GM18505 (cell line): ENCODE measurements at regions not wholly inside any gene's neighbourhood (a gene's known extent, or its start where the extent isn't known, plus 50 kb on each side); places are given as distances from the start of the nearest gene placed in this dataset.

ENCODE experiments used
- ATAC-seq: cut with Tn5 transposase; IDR thresholded peaks from one replicate; pipeline ENCODE4 v1.9.1; 2021; ENCODE audit not compliant: unreplicated experiment
- POLR2A ChIP-seq: IDR thresholded peaks from 4 replicates; pipeline ENCODE4 v1.6.1; 2011; ENCODE audit warnings: borderline replicate concordance; ENCODE audit not compliant: insufficient read depth, insufficient read length; ENCODE audit errors: extremely low read depth

DNA sequence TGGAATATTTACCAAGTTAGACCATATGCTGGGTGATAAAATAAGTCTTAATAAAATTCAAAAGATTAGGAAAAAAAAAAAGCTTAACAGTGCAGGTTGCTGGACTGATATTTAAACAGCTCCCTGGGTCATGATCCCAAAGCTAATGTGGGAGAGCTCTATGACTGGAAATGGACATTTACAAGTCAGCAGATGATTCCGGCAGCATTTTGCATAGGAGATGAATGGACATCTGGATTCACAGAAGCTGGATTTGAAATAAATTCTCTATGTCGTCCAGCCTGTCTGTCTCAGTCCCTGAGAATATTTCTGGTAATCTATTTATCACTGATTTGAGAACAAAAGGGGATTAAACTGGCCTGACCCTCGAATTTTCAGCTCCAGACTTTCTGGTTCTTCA lies 52.3 kb upstream of the KLHL25 start:
- TF ChIP-seq POLR2A = no peak
- no peak for ATAC-seq

DNA sequence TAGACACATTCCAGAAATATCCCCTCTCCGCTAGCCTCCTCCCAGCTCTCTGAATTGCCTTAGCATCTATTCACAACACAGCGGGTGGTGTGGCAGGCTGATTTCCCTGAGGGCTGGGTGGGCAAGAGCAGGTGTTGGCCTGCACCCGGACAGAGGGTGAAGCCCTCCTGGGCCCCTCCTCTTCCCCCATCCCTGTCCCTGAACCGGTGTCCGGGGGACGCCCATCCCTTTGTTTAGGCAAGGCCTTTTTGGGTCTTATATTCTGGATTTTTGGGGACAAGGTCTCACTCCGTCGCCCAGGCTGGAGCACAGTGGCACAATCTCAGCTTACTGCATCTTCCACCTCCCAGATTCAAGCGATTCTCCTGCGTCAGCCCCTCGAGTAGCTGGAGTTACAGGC lies 55.2 kb upstream of the KLHL25 start:
- no peak for TF ChIP-seq POLR2A
- ATAC-seq = no peak

GRCh38 chr15:85852969-85853368 lies 58.2 kb upstream of the KLHL25 start:
- no peak for ATAC-seq
- no peak for TF ChIP-seq POLR2A

DNA sequence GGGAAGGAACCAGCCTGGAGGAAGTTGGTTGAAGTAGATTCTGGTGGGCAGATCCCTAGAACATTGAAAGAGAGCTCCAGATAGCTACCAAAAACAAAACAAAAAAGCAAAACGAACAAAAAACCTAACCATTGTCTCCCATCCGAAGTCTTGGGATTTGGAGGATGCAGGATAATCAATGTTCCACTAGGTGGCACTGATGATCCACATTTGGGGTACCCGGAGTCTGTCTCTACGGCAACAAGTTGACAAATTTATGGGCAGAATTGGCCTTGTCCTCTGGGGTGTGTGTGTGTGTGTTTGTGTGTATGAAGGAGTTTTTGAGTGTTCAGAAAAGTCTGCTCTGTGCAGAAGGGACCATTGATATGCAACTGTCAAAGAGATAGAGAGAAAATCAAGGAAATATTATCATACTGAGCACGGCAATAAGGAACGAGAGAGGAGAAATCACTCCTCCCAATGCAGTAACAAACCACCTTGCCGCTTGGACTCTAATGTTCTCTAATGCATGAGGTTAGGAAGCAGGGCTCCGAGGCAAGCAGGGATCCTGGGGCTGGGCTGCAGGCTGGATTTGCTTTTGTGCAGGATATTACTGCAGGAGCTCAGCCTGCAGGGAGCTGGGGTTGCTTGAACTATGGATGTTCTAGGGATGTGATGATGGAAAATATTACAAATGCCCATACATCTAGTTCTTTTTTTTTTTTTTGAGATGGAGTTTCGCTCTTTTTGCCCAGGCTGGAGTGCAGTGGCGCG lies 59.8 kb upstream of the KLHL25 start:
- no peak for TF ChIP-seq POLR2A
- peak; percentile 47 for ATAC-seq

DNA sequence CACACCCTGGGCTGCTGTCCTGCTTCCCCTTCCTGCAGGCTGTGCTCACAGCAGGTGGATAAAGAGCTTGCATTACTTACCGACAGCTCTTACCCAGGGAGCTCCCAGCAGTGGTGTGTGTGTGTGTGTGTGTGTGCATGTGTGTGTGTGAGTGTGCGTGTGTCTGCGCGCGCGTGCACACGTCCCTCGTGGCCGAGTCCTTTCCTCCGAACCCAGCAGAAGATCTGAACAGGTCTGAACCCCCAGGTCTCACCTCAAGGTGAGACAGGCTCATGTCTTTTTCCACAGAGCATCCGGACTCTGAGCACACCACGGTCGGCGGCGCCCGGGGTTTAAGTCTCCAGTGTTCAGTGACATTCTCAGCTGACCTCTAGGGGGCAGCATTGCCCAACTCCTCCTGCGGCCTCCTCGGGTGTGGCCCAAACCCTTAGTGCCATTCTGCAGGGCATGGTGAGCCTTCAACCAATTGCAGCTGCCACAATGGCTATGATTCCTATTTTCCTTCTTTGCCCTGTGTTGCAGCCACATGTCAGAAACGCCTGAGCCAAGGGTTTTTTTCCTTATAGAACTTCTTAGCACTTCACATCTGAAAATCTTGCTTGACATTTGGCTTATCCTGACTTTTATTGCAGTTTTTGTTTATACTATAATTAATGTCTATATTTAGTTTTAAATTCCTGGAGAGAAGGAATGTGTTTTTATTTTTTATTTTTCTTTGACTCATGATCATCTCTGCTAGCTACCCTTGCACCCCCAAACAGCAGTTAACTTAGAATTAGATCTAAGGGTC lies 64.1 kb upstream of the KLHL25 start:
- no peak for TF ChIP-seq POLR2A
- ATAC-seq = peak; percentile 96

DNA sequence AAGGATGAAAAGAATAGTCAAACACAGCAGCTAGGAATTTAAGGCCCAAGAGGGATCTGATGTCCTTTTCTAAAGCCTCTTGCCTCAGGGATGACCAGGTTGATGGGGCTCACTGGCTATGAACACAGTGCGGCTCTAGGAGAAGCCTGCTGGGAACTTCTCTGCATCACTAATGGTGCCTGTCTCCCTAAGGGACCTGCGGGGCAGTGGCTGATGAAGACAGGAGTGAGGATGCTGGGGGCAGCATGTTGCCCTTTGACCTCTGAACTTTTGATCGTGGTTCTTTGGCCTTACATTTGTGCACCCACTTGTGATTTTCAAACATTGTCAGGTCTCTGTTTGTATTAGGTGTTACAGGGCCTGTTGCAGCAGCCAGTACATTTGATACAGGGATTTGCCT lies 64.9 kb upstream of the KLHL25 start:
- TF ChIP-seq POLR2A = no peak

DNA sequence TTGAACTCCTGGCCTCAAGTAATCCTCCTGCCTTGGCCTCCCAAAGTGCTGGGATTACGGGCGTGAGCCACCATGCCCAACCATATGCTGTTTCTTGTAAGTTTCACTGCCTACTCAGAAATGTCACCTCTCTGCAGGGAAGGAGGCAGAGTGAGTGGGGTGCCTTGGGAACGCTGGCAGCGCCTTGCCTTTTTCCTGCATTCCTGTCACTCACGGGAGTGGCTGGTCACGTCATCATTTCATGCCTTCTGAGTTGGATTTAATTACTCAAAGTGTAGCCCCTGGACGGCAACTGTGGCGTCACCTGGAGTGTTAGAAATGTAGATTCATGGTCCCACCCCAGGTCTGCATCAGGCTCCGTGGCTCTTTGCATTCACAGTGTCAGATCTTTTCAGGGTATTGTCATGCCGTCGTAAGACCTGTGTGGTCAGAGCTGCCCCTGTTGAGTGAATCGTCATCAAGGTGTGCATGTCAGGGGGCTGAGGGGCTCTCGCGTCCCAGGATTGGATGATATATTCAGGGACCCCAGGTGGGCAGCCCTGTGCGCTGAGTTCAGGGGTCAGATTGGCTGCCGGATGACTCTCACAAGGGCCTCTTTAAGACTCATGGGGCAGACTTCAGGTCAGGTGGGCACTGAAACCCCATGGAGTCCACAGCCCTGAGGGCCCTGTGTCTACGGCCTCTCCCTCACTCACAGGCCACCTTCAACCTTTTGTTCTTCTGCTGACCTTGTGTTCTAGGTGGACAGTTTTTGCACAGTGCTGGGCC lies 65.9 kb upstream of the KLHL25 start:
- TF ChIP-seq POLR2A = no peak
- no peak for ATAC-seq

More for the DNA sequence above, 64.9 kb upstream of the KLHL25 start:
- no peak for ATAC-seq

GRCh38 chr15:85865070-85865684 lies 70.5 kb upstream of the KLHL25 start:
- no peak for ATAC-seq
- TF ChIP-seq POLR2A = no peak

DNA sequence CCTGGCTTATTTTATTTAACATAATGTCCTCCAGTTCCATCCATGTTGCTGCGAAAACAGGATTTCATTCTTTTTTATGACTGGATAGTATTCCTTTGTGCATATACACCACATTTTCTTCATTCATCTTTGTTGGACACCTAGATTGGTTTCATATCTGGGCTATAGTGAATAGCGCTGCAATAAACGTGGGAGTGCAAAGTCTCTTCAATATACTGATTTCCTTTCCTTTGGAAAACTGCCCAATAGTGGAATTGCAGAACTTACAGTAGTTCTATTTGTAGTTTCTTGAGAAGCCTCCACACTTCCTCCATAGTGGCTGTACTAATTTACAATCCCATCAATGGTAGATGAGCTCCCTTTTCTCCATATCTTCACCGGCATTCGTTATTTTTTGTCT lies 72.5 kb upstream of the KLHL25 start:
- TF ChIP-seq POLR2A = no peak
- ATAC-seq = no peak

- no peak for ATAC-seq
- no peak for TF ChIP-seq POLR2A
Observed at GRCh38 chr15:85869124-85869523, 74.4 kb upstream of the KLHL25 start.

- ATAC-seq = no peak
- no peak for TF ChIP-seq POLR2A
Observed at GRCh38 chr15:85870216-85871014, 75.7 kb upstream of the KLHL25 start.

DNA sequence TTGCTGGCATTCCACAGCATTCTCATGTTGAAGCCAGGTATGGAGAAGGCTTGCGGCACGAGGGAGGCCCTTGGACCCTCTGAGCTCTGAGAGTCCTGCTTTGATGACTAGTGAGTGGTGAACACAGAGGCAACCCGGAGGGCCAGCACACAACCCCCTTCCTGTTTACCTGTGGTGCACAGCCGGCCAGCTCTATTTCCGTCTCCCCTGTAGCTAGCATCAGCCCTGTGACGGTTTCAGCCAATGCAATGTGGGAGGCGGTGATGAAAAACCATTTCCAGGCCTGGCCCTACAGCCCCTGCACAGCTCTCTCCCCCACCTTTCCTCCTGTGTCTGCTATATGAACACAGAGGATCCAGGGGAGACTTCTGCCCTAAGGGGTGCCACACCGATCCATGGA lies 76.8 kb upstream of the KLHL25 start:
- TF ChIP-seq POLR2A = no peak
- ATAC-seq = no peak
